Liver (tissue), 8 donors: ENCODE measurements at regions not wholly inside any gene's neighbourhood (a gene's known extent, or its start where the extent isn't known, plus 50 kb on each side); places are given as distances from the start of the nearest gene placed in this dataset.
"Not testable (repeated sequence)": the region's sequence is repeated elsewhere in the genome, so short reads cannot be mapped to it uniquely, and the experiment has no call there.

ENCODE experiments used
- DNase-seq: peaks from one replicate; pipeline ENCODE4 v3.0.0-alpha.2; 2017; ENCODE audit warnings: low spot score
- H3K27ac ChIP-seq, 2 donors: one replicate each; pipeline ENCODE4 v1.7.0; 2013; ENCODE audit warnings: inconsistent platforms in 2 of 2, low read length in 2 of 2, control low read depth in 1 of 2, low read depth in 1 of 2, mild to moderate bottlenecking in 1 of 2
- H3K27me3 ChIP-seq, 4 donors: one replicate each; pipeline versions ENCODE4 v1.6.1 to v1.7.0; 2013; ENCODE audit warnings: low read length in 3 of 4, inconsistent platforms in 1 of 4, mild to moderate bottlenecking in 1 of 4, moderate library complexity in 1 of 4; ENCODE audit not compliant: control insufficient read depth in 4 of 4, insufficient read depth in 4 of 4
- H3K36me3 ChIP-seq, 4 donors: one replicate each; pipeline versions ENCODE4 v1.6.1 to v1.7.0; 2013; ENCODE audit warnings: low read length in 3 of 4, mild to moderate bottlenecking in 3 of 4, low read depth in 1 of 4, moderate library complexity in 1 of 4; ENCODE audit not compliant: control insufficient read depth in 4 of 4, insufficient read depth in 3 of 4
- H3K4me1 ChIP-seq, 4 donors: one replicate each; pipeline versions ENCODE4 v1.6.1 to v1.7.0; 2013; ENCODE audit warnings: low read length in 3 of 4, mild to moderate bottlenecking in 3 of 4, moderate library complexity in 1 of 4; ENCODE audit not compliant: control insufficient read depth in 4 of 4, insufficient read depth in 4 of 4
- H3K4me3 ChIP-seq, 3 donors: one replicate each; pipeline versions ENCODE4 v1.6.1 to v1.7.0; 2013; ENCODE audit warnings: low read length in 3 of 3, control low read depth in 1 of 3, low read depth in 1 of 3, mild to moderate bottlenecking in 1 of 3
- H3K9ac ChIP-seq, 2 donors: one replicate each; pipeline ENCODE4 v1.7.0; 2013; ENCODE audit warnings: low read length in 2 of 2, mild to moderate bottlenecking in 2 of 2, moderate library complexity in 2 of 2, control low read depth in 1 of 2, low read depth in 1 of 2
- H3K9me3 ChIP-seq, 4 donors: one replicate each; pipeline versions ENCODE4 v1.6.1 to v1.7.0; 2013; ENCODE audit warnings: low read length in 3 of 4; ENCODE audit not compliant: control insufficient read depth in 4 of 4
- EGR1 ChIP-seq, 2 donors: IDR thresholded peaks; 2 replicates each; pipeline ENCODE4 v1.6.1; 2016 to 2018; ENCODE audit warnings: antibody characterized with exemption in 2 of 2, low read depth in 2 of 2
- FOXA1 ChIP-seq: IDR thresholded peaks from 2 replicates; pipeline ENCODE4 v1.6.1; 2016; ENCODE audit warnings: antibody characterized with exemption
- GABPA ChIP-seq, 2 donors: IDR thresholded peaks in 1 of 2; conservative IDR thresholded peaks in 1 of 2; 2 replicates each; pipeline ENCODE4 v1.6.1; 2016; ENCODE audit warnings: antibody characterized with exemption in 2 of 2, mild to moderate bottlenecking in 1 of 2, moderate library complexity in 1 of 2
- HNF4A ChIP-seq, 2 donors: conservative IDR thresholded peaks; 2 replicates each; pipeline ENCODE4 v1.6.1; 2016; ENCODE audit warnings: antibody characterized with exemption in 2 of 2, mild to moderate bottlenecking in 2 of 2
- HNF4G ChIP-seq: IDR thresholded peaks from 2 replicates; pipeline ENCODE4 v1.6.1; 2016; ENCODE audit warnings: antibody characterized with exemption
- JUND ChIP-seq, 2 donors: IDR thresholded peaks; 2 replicates each; pipeline ENCODE4 v1.6.1; 2016; ENCODE audit warnings: antibody characterized with exemption in 2 of 2
- NR2F2 ChIP-seq: IDR thresholded peaks from 2 replicates; pipeline ENCODE4 v1.6.1; 2016; ENCODE audit warnings: antibody characterized with exemption
- REST ChIP-seq: IDR thresholded peaks from 2 replicates; pipeline ENCODE4 v1.6.1; 2016; ENCODE audit warnings: antibody characterized with exemption, mild to moderate bottlenecking
- RXRA ChIP-seq, 2 donors: IDR thresholded peaks; 2 replicates each; pipeline ENCODE4 v1.6.1; 2017 to 2018; ENCODE audit warnings: antibody characterized with exemption in 2 of 2, mild to moderate bottlenecking in 1 of 2
- SP1 ChIP-seq: IDR thresholded peaks from 2 replicates; pipeline ENCODE4 v1.6.1; 2018; ENCODE audit warnings: antibody characterized with exemption, mild to moderate bottlenecking
- TAF1 ChIP-seq: conservative IDR thresholded peaks from 2 replicates; pipeline ENCODE4 v1.6.1; 2016; ENCODE audit warnings: antibody characterized with exemption, mild to moderate bottlenecking
- YY1 ChIP-seq: IDR thresholded peaks from 2 replicates; pipeline ENCODE4 v1.6.1; 2016; ENCODE audit warnings: antibody characterized with exemption, mild to moderate bottlenecking
- WGBS: extraction: QIAGEN DNeasy Blood & Tissue Kit; methylation state at CpG from one replicate; pipeline ENCODE4 v1.1.7; 2013; 5-methylcytosine and 5-hydroxymethylcytosine counted together
- TF ChIP-seq, protein P1 (sequence below): fragments of 150-350 bp; IDR thresholded peaks from 2 replicates; pipeline ENCODE4 v1.5.1; 2017; ENCODE audit warnings: improper control_type of control experiment, low read depth, low read length; ENCODE audit not compliant: missing input control
- TF ChIP-seq, protein P2 (sequence below): IDR thresholded peaks from 2 replicates; pipeline ENCODE4 v1.6.1; 2016; ENCODE audit warnings: antibody characterized with exemption
- TF ChIP-seq, protein P3 (sequence below): IDR thresholded peaks from 2 replicates; pipeline ENCODE4 v1.6.1; 2016; ENCODE audit warnings: antibody characterized with exemption
- TF ChIP-seq, protein P4 (sequence below): IDR thresholded peaks from 2 replicates; pipeline ENCODE4 v1.6.1; 2016; ENCODE audit warnings: antibody characterized with exemption
- donor health status: healthy.
- donor health status: healthy.
- donor health status: healthy.
- donor health status: healthy.
- donor health status: healthy.

- no peak for TF ChIP-seq TAF1
- no peak for TF ChIP-seq SP1
- no peak for TF ChIP-seq RXRA (IDR thresholded peaks at IDR 0.05)
Measured at GRCh38 chr12:53871367-53871766, 67.3 kb upstream of the HOXC13 start (continued).

DNA sequence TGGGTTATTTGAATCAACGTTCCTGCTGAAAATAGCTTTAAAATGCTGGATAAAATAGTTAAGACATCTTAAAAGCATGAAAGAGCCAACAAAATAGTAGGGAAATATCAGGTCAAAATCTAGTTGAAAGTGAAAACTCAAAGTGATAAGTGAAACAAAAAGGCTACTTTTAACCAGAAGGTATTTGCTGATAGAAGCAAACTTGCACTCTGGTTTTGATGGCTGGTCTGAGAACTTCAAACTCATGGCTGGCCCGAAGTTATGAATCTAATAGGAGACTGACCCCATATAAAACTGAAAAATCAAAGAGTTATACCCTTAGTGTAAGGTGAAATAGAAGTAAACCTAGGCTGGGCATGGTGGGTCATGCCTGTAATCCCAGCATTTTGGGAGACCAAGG is 66.3 kb upstream of the HOXC13 start:
- TF ChIP-seq NR2F2 (no peak), FOXA1 (no peak), YY1 (no peak), EGR1 (IDR thresholded peaks at IDR 0.05; ENCODE audit: low read depth in 2 of 2) (no peak), RXRA (IDR thresholded peaks at IDR 0.05) (no peak), HNF4G (no peak), SP1 (no peak), HNF4A (conservative IDR thresholded peaks at IDR 0.05) (no peak), JUND (IDR thresholded peaks at IDR 0.05) (no peak), GABPA (IDR thresholded peaks at IDR 0.05 in 1 of 2, conservative IDR thresholded peaks at IDR 0.05 in 1 of 2) (no peak)
- TF ChIP-seq, protein P1, sequence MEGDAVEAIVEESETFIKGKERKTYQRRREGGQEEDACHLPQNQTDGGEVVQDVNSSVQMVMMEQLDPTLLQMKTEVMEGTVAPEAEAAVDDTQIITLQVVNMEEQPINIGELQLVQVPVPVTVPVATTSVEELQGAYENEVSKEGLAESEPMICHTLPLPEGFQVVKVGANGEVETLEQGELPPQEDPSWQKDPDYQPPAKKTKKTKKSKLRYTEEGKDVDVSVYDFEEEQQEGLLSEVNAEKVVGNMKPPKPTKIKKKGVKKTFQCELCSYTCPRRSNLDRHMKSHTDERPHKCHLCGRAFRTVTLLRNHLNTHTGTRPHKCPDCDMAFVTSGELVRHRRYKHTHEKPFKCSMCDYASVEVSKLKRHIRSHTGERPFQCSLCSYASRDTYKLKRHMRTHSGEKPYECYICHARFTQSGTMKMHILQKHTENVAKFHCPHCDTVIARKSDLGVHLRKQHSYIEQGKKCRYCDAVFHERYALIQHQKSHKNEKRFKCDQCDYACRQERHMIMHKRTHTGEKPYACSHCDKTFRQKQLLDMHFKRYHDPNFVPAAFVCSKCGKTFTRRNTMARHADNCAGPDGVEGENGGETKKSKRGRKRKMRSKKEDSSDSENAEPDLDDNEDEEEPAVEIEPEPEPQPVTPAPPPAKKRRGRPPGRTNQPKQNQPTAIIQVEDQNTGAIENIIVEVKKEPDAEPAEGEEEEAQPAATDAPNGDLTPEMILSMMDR = no peak
- TF ChIP-seq, protein P2, sequence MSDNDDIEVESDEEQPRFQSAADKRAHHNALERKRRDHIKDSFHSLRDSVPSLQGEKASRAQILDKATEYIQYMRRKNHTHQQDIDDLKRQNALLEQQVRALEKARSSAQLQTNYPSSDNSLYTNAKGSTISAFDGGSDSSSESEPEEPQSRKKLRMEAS = no peak
- TF ChIP-seq, protein P3, sequence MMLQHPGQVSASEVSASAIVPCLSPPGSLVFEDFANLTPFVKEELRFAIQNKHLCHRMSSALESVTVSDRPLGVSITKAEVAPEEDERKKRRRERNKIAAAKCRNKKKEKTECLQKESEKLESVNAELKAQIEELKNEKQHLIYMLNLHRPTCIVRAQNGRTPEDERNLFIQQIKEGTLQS = no peak
- 60% methylated on average over 2 of the region's 2 CpGs for WGBS

DNA sequence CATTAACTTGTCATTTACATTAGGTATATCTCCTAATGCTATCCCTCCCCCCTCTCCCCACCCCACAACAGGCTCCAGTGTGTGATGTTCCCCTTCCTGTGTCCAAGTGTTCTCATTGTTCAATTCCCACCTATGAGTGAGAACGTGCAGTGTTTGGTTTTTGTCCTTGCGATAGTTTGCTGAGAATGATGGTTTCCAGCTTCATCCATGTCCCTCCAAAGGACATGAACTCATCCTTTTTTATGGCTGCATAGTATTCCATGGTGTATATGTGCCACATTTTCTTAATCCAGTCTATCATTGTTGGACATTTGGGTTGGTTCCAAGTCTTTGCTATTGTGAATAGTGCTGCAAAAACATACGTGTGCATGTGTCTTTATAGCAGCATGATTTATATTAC is 60.7 kb upstream of the HOXC13 start:
- not testable (repeated sequence) for H3K36me3 ChIP-seq, DNase-seq, H3K4me3 ChIP-seq, H3K27ac ChIP-seq, H3K9ac ChIP-seq, H3K9me3 ChIP-seq, H3K4me1 ChIP-seq, H3K27me3 ChIP-seq
- 78% methylated on average over 3 of the region's 3 CpGs for WGBS

More for the DNA sequence above, 66.3 kb upstream of the HOXC13 start:
- H3K4me3 ChIP-seq = no peak overlapping the region
- no peaks in the 10 kb centered on the region for H3K36me3 ChIP-seq
- H3K9ac ChIP-seq = no peak overlapping the region
- no peak for DNase-seq
- H3K4me1 ChIP-seq = no peaks in the 10 kb centered on the region
- H3K27me3 ChIP-seq = peaks cover 0 to 16% (median 0%) of the 10 kb centered on the region in 4 donors
- no peaks in the 10 kb centered on the region for H3K9me3 ChIP-seq
- H3K27ac ChIP-seq = no peak overlapping the region

DNA sequence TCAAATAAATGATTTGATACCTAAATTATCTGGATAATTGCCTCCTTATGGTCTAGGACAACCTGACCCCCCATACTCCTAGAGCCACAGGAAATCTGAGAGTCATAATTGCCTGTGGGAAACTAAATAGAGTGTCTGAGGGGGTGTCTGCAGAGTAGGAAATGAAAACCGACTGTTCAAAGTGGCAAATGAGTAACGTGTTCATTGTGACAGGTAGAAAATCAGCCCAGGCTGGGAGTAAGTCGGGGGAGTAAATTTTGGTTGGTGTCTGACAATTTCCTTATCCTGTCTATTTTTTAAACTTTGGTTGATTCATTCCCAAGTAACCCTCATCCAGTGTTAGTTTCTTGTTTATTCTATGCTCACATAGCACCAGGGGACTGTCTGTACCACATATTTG is 51.6 kb upstream of the HOXC13 start:
- WGBS = 59% methylated on average over 3 of the region's 3 CpGs
- Histone ChIP-seq H3K9me3 (no peaks in the 10 kb centered on the region), H3K27me3 (peaks cover 0 to 6% (median 0%) of the 10 kb centered on the region in 4 donors), H3K4me1 (no peaks in the 10 kb centered on the region), H3K36me3 (no peaks in the 10 kb centered on the region), H3K4me3 (no peak overlapping the region), H3K9ac (no peak overlapping the region), H3K27ac (no peak overlapping the region)
- DNase-seq = no peak
- TF ChIP-seq TAF1 (no peak), REST (no peak), HNF4A (conservative IDR thresholded peaks at IDR 0.05) (no peak), NR2F2 (no peak), YY1 (no peak)
- TF ChIP-seq, protein P1 = no peak
- TF ChIP-seq, protein P4, sequence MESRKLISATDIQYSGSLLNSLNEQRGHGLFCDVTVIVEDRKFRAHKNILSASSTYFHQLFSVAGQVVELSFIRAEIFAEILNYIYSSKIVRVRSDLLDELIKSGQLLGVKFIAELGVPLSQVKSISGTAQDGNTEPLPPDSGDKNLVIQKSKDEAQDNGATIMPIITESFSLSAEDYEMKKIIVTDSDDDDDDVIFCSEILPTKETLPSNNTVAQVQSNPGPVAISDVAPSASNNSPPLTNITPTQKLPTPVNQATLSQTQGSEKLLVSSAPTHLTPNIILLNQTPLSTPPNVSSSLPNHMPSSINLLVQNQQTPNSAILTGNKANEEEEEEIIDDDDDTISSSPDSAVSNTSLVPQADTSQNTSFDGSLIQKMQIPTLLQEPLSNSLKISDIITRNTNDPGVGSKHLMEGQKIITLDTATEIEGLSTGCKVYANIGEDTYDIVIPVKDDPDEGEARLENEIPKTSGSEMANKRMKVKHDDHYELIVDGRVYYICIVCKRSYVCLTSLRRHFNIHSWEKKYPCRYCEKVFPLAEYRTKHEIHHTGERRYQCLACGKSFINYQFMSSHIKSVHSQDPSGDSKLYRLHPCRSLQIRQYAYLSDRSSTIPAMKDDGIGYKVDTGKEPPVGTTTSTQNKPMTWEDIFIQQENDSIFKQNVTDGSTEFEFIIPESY = no peak
